GM23338 (cell line): ENCODE measurements at regions not wholly inside any gene's neighbourhood (a gene's known extent, or its start where the extent isn't known, plus 50 kb on each side); places are given as distances from the start of the nearest gene placed in this dataset.

ENCODE experiments used
- CTCF ChIP-seq, 2 experiments: fragments of 200-600 bp in 1 of 2; sonication (generic) in 1 of 2; conservative IDR thresholded peaks; 2 replicates each; pipeline versions ENCODE4 v1.5.1 to v1.6.1; 2016 to 2017; ENCODE audit warnings: antibody characterized with exemption in 2 of 2, low read depth in 2 of 2, mild to moderate bottlenecking in 2 of 2, moderate library complexity in 1 of 2
- EZH2 ChIP-seq: fragments of 200-600 bp; sonication (generic); IDR thresholded peaks from one replicate; pipeline ENCODE4 v1.8.0; 2017; ENCODE audit warnings: antibody characterized with exemption, mild to moderate bottlenecking, low read depth; ENCODE audit not compliant: unreplicated experiment
- EZH2phosphoT487 ChIP-seq: fragments of 200-600 bp; sonication (generic); IDR thresholded peaks from one replicate; pipeline ENCODE4 v1.8.1; 2018; ENCODE audit warnings: antibody characterized with exemption; ENCODE audit not compliant: unreplicated experiment
- JUNB ChIP-seq: IDR thresholded peaks from one replicate; pipeline ENCODE4 v1.6.1; 2016; ENCODE audit warnings: antibody characterized with exemption; ENCODE audit not compliant: unreplicated experiment
- POLR2AphosphoS5 ChIP-seq: IDR thresholded peaks from 2 replicates; pipeline ENCODE4 v1.6.1; 2016; ENCODE audit warnings: antibody characterized with exemption, low read depth
- REST ChIP-seq: IDR thresholded peaks from one replicate; pipeline ENCODE4 v1.6.1; 2018; ENCODE audit warnings: antibody characterized with exemption; ENCODE audit not compliant: unreplicated experiment

GRCh38 chr12:130093380-130093779 lies 68.9 kb upstream of the FZD10 start:
- TF ChIP-seq EZH2 (no peak), CTCF (conservative IDR thresholded peaks at IDR 0.05; ENCODE audit: low read depth in 2 of 2) (no peak), REST (no peak), POLR2AphosphoS5 (no peak), JUNB (no peak), EZH2phosphoT487 (no peak)
